ENCODE measurements at regions not wholly inside any gene's neighbourhood (a gene's known extent, or its start where the extent isn't known, plus 50 kb on each side); places are given as distances from the start of the nearest gene placed in this dataset.

DNA sequence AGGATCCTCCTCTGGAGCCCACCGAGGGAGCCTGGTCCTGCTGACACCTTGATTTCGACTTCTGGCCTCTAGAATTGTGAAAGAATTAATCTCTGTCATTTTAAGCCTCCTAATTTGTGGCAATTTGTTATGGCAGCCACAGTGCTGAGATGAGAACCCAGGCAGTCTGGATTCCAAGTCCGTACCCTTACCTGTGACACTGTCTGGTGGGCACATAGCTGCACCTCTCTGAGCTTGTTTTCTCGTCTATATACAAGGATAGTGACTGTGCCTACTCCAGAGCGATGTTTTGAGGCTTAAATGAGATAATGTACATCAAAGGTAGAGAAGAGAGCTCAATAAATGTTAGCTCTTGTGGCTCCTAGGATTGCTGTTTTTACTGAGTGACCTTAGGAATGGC lies 128.4 kb upstream of the MPHOSPH6 start (continued):
- TF ChIP-seq BACH1 (IDR thresholded peaks at IDR 0.05; ENCODE audit: low read length) (no peak), RBBP5 (IDR thresholded peaks at IDR 0.05; ENCODE audit: borderline replicate concordance, low read depth, low read length) (no peak)

Data from H1 (cell line).